Muscle of arm (tissue), 1 donor: ENCODE measurements at regions not wholly inside any gene's neighbourhood (a gene's known extent, or its start where the extent isn't known, plus 50 kb on each side); places are given as distances from the start of the nearest gene placed in this dataset.

Experiments used
- DNase-seq: peaks from one replicate; pipeline ENCODE4 v3.0.0-alpha.2; 2013

DNA sequence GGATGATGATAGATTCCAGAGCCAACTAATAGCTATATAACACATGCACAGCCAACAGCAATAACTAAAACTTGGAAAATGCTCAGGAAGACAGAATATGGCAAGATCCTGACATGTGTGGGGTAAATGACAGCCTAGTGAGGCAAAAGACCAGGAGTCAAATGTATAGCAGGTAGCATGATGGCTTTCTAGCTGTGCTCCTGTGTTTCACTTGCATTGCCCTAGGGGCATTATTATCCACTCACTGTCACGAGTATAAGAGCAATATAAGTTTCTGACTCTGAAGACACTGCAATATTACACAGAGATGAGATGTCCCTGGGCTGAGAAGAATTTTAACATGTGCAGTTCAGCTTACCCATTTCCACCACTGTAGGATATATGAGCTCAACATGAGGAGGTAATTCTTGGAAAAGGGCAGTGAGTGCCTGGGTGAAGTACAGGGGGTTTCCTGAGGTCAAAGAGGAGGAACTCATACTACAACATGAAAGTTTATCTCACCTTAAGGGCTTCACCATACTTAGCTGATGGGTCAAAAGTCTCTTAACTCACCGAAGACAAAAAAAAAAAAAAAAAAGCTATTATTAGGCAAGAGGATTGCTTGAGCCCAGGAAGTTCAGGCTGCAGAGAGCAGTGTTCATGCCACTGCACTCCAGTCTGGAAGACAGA is 1385.6 kb upstream of the SLC39A10 start:
- no peak for DNase-seq

DNA sequence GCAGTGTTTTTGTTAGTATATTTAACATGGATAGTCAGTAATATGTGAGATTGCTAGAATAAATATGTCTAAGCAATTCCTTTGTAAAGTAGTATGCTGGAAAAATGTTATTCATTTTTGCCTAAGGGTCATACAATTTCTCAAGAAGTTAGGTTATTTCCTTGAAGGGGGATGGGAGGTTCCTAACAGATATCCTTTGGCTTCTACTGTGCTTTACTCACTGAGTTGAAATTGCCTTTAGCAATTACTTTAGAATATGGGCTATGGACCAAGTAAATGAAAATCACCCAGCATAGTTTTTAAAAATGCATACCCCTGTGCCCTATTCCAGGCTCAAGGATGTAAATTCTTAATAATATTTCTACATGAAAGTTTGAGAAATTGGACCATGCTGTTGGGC is 1386.4 kb upstream of the SLC39A10 start:
- DNase-seq: no peak

DNA sequence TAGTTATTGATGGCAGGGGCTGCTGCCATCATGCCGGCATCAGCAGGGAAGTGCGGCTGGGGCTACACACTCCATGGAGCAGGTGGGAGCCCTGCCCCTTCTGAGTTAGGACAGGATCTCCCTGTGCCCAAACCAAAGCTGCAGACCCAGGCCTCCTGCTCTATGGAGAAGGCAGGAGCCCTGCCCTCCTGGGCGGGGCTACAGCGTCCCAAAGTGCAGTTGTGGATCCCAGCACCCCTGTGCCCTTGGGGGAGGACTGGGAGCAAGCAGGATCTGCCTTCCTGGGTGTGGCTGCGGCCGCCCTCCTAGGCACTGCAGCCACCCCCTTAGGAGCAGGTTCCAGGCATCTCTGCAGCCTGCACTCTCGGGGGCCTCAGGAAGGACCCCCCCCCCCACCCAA is 1392.4 kb upstream of the SLC39A10 start:
- no peak for DNase-seq

DNA sequence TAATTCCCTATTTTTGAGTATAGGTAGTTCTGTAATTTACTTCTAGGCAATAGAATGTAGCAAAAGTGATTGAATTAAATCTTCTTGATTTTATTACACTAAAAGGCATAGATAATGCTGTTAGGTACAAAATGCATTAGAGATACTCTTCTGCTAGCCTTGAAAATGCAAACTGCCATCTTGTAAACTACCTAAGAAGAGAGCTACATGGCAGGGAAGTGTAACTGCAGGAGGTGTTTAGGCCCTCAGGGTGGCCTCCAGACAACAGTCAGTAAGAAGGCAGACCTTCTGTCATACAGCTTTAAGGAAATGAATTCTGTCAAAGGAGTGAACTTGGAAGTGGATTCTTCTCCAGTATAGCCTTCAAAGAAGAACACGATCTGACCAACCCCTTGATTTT is 1396.8 kb upstream of the SLC39A10 start:
- no peak for DNase-seq

DNA sequence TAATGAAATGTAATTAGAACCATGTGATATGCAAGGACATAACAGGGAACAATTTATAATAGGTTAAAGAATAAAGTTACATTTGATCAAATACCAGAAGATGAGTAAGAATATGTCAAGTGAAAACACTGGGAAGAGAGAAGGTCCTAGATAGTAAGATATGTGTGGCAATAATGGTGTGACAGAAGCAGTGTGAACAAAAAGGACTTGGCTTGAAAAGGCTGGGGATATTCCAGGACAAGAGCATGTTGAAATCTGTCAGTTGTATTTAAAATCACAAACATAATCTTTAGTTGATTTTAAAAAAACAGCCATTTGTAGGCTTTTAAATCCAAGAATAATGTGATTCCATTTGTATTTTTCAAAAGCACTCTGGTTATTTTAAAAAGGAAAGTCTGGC is 1399.9 kb upstream of the SLC39A10 start:
- no peak for DNase-seq

DNA sequence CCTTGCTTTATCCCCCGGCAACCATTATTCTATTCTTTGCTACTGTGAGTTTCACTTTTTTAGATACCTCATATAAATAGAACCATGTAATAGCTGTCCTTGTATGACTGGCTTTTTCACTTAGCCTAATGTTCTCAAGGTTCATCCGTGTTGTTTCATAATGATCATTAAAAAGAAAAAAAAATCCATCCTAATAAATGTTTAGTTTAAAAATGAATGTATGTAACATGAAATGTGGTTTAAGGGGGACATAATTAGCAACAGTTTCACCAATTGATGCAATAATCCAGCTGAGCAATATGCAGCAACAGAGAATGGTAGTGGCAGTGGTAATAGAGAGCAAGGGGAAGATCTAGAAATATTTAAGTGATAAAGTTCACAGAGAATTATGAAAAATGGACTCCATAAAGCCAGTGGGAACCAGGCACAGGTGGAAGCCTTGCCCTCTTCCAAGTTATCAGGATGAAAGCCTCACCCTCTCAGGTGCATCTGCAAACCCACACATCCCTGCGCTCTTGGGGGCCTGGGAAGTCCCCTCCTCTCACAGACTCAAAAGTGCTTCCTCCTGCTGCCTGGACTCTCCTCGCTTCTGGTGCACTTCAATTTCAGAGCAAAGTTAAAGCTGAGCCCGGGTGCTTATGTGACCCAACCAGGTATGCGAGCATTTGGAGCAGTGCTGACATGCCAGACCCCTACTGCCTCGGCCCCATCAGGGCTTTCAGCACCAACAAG is 1403.3 kb upstream of the SLC39A10 start:
- no peak for DNase-seq

DNA sequence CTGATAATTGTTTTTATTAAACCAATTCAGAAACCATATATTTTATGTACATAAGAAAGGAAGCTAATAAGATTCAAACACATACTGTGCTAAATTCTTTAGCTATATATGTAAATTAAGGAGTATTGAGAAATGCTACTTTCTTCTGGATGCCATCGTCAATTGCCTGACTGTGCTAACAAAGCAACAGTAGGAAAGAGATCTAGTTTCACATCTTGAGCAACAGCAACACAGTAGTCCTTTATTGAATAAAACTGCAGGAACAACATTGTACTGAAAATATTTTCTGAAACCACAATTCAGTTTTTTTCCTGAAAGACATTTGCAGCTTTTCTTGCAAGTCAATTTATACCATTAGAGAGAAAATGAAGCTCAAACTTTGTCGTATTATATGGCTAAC is 1404.9 kb upstream of the SLC39A10 start:
- DNase-seq: no peak

DNA sequence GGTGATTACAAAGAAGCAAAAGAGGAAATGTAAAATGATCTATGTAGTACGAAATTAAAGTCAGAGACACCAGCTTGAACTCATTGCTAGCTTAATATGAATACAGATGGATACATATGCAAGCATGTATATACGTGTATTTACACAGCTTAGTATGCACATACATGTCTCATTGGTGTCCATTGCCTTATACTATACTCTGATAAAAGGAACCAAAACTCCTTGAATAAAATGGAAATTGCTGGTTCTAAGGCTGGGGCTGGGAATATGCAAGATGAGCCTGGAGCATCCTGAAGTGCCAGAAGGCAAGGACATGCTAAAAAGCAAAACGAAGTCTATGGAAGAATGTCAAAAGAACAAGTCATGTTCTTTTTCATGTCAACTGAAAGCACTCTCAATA is 1424.4 kb upstream of the SLC39A10 start:
- no peak for DNase-seq

DNA sequence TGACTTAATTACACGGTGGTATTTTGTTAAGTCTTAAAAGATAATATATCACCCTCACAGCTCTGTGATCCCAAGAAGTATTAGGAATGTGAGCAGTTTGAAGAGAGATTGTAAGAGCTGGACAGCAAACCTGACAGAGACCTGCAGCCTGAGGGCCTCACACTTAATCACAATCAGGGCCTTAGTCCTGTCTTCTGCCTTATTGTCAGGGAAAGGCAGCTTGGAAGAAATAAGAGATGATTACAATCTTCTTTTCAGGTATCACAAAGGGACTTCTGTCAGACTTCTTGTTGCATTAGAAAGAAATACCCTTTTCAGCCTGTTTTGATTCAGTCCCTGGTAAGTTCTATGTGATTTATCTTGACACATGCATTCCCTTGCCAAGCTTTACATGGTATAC is 1433.8 kb upstream of the SLC39A10 start:
- DNase-seq: no peak

DNA sequence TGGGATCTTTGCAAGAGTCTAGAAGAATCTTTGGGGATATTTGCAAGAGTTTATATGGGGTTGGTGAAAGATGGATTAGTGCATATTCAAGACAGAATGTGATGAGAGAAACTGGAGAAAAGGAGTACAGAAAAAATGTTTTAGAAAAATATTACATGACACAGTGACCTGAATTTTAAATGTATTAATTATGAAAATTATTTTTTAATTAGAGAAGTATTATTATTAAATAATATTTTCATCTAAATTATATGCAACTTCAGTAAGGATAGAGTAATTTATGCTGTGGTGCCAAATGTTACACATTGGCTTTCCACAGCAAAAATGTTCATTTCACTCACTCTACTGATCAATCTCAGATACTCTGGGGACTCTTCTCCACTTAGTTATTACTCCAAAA is 1442.8 kb upstream of the SLC39A10 start:
- no peak for DNase-seq

DNA sequence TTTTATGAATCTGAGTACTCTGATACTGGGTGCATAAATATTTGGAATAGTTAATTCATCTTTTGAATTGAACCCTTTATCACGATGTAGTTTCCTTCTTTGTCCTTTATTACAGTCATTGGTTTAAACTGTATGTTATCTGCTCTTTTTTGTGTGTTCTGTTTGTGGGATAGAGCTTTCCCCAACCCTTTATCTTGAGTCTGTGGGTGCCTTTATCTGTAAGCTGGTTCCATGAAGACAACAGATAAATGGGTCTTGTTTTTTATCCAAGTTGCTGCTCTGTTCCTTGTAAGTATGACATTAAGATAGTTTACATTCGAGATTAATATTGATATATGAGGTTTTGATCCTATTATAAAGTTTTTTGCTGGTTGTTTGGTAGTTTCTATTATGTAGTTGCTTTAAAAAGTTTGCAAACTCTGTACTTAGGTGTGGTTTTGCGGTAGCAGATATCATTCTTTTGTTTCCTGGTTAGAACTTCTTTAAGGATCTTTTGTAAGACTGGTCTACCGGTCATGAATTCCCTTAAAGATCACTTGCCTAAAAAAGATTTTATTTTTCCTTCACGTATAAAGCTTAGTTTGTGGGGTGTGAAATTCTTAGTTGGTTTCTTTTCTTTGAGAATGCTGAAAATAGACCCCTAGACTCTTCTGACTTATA is 1451.3 kb upstream of the SLC39A10 start:
- DNase-seq: no peak

DNA sequence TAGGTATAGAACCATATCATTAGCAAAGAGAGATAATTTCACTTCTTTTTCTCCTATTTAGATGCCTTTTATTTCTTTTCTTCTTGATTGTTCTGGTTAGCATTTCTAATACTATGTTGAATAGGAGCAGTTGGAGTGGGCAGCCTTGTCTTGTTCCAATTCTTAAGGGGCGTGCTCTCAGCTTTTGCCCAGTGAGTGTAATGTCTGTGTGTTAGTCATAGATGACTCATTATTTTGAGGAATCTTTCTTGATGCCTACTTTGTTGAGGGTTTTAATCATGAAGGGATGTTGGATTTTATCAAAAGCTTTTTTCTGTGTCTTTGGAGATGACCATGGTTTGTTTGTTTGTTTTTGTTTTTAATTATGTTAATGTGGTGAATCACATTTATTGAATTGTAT is 1453.1 kb upstream of the SLC39A10 start:
- DNase-seq: no peak

DNA sequence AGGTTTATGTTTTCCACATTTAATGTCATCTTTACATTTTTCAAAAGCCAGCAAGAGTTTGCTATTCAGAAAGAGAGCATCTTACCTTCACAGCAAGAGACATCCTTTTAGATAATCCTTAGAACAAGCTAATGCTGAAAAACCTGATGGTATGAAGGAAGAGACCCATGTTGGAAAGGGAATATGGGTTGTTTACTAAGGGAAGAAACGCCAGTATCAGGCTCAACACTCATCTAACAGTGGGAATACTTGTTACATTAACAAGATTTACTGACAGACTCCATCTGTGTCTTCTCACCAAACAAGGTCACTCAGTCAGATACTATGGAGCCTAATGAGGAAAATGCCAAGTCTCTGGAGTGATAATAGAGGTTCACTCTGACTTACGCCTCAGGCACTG is 1474.1 kb upstream of the SLC39A10 start:
- DNase-seq: no peak

DNA sequence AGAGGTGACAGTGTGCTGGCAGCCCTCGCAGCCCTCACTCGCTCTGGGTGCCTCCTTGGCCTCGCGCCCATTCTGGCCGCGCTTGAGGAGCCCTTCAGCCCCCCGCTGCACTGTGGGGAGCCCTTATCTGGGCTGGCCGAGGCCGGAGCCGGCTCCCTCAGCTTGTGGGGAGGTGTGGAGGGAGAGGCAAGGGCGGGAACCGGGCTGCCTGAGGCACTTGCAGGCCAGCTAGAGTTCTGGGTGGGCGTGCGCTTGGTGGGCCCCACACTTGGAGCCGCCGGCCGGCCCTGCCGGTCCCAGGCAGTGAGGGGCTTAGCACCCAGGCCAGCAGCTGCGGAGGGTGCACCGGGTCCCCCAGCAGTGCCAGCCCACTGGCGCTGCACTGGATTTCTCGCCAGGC is 1480.9 kb upstream of the SLC39A10 start:
- DNase-seq: no peak

DNA sequence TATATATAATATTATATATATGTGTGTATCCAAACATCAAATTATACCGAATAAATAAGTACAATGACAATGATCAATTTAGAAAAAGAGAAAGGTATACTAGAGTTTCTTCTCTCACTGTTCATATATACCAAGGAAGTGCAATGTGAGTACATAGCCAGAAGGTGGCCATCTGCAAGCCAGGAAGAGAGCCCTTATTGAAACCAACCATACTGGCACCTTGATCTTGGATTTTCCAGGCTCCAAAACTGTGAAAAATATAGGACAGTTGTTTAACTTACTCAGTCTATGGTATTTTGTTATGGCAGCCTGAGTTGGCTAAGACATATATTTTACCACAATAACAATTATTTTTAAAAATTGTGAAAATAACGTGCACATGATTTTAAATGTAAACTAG is 1490.2 kb upstream of the SLC39A10 start:
- DNase-seq: no peak

DNA sequence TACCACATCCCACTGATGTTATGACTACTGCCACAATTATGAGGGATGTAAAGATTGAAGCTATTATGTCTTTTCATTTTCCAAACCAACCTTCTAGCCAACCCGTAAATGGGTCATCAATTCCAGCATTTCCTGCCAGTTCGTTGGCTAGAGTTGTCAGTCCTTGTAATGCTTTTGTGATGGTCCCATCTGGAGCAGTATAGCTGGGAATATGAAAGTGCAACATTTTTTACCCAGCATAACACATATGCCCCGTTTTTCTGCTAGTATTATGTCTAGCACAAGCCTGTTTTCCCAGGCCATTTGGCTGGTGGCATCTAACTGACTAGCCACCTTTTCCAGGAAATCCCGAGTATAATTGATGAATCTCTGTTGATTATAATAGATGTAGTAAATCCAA is 1501.6 kb upstream of the SLC39A10 start:
- DNase-seq: no peak

DNA sequence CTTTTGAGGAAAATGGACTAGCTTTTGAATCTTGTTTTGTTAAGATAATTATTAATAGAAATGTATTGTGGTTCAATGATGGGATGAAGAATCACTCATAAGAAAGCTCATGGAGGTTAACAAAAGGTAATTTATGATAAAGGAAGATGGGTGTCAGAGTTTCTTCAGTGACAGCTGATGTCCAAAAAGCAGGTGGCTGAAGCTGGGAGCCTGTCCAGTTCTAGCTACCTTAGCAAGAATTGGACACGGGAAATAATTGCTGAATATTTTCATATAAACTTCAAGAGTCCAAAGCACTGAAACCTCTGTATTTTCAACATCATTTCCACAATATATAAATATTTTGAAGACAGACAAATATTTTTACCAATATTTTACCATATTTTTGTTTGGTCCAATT is 1505.8 kb upstream of the SLC39A10 start:
- DNase-seq: no peak

DNA sequence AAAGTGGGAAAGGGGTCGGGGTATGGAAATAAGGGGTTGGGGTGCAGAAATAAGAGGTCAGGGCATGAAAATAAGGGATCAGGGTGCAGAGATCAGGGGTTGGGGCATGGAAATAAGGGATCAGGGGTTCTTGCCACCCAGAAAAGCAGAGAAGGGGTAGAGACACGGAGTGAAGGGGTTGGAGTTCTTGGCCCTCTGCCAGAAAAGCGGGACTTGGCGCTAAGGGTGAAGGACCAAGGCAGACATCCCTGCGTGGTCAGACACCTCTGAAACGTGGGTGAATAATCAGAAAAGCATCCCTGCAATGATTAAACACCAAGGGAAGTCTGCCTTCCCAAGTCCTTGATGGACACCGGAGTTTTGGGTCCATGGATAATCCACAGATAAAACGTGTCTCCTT is 1521.6 kb upstream of the SLC39A10 start:
- DNase-seq: no peak

DNA sequence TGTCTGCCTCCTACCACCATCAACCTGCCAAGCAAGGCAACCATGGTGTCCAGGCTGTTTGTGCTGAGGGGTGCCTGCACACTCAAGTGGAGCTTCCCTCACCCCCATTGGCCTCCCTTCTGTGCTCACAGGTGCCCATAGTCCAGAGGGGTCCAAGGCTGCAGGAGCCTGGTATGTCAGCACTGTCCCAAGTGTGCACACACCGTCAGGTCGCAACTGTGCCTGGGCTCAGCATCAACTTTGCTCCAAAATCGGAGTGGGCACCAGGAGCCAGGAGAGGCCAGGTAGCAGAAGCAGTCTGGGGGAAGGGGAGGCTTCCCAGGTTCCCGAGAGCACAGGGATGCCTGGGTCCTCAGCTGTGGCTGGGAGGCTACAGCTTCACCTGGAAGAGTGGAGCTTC is 1528.2 kb upstream of the SLC39A10 start:
- DNase-seq: no peak

DNA sequence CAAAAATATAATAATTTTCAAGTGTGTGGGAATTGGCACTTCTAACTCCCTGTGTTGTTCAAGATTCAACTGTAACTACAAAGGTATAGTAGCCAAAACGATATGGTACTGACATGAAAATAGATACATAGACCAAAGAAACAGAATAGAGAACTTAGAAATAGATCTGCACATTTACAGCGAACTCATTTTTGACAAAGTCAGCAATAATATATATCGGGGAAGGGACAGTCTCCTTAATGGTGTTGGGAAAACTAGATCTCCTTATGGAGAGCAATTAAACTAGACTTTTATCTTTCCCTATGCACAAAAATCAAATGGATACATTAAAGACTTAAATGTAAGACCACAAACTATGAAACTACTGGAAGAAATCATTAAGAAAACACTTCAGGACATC is 1530.6 kb upstream of the SLC39A10 start:
- no peak for DNase-seq

DNA sequence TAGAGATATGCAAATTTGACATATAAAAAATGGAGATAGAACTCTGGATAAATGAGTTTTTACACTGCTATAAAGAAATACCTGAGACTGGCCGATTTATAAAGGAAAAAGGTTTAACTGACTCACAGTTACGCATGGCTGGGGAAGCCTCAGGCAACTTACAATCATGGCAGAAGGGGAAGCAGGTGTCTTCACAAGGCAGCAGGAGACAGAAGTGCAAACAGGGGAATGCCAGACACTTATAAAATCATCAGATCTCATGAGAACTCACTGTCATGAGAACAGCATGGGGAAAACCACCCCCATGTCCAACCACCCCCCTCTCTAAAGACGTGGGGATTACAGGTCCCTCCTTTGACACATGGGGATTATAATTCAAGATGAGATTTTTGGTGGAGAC is 1540.2 kb upstream of the SLC39A10 start:
- DNase-seq: no peak

DNA sequence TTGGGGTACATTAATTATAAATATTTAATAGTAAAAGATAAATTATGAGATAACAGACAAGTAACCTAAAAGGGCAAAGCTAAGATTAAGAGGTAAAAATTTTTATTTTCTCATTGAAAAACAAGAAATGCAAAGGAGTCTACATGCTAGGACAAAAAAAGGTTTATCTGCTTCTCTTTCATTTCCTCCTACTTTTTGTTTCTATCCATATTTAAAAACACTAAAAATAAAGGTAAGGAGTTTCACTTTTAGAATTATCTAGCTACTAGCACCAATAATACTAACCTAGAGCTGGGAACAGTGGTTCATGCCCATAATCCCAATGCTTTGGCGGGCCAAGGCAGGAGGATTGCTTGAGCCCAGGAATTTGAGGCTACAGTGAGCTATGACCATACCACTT is 1551.7 kb upstream of the SLC39A10 start:
- DNase-seq: no peak

DNA sequence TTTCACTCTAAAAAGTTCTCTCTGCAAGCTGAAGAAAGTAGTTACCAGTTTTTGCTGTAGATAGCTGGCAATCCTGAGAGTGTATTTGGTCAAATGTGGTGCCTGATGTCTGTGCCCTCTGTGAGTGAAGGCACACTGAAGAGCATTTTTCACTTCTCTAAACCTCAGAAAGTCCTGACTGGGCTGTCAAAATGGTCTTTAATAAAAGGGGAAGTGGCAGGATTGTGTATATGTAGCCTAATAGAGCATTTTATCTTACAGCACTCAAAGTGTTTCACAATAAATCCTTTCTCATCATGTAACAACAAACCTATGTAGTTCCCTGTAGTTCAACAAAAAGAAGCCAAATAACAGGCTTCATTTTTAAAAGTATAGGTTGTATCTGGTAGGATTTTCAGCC is 1552.3 kb upstream of the SLC39A10 start:
- no peak for DNase-seq
